ENCODE measurements at regions not wholly inside any gene's neighbourhood (a gene's known extent, or its start where the extent isn't known, plus 50 kb on each side); places are given as distances from the start of the nearest gene placed in this dataset.

- no peak overlapping the region for H3K4me3 Mint-ChIP-seq
These were observed 875.1 kb downstream of the EPHA4 start for GRCh38 chr2:220697011-220697410.

More at GRCh38 chr2:220697011-220697410, 875.1 kb downstream of the EPHA4 start:
- H3K79me2 ChIP-seq (ENCODE audit: insufficient read depth, low read length): no peaks in the 10 kb centered on the region
- H2BK5ac ChIP-seq (ENCODE audit: insufficient read length, low read length): no peak overlapping the region
- no peak overlapping the region for H2BK12ac ChIP-seq (ENCODE audit: insufficient read length, low read depth, low read length)
- H2BK15ac ChIP-seq (ENCODE audit: low read depth, low read length): no peak overlapping the region
- H3K14ac ChIP-seq (ENCODE audit: insufficient read depth, low read length): no peak overlapping the region
- H2AK5ac ChIP-seq (ENCODE audit: insufficient read length, low read length): no peak overlapping the region
- no peaks in the 10 kb centered on the region for H3K23me2 ChIP-seq (ENCODE audit: insufficient read length, low read depth, low read length, poor library complexity, severe bottlenecking)
- TF ChIP-seq CTCF (conservative IDR thresholded peaks at IDR 0.05): no peak
- H4K8ac ChIP-seq (replicated peaks; ENCODE audit: insufficient read length, low read depth, low read length): no peak overlapping the region
- H4K20me1 ChIP-seq (ENCODE audit: control insufficient read depth, insufficient read depth, insufficient read length): no peaks in the 10 kb centered on the region
- no peak overlapping the region for H2BK20ac ChIP-seq (ENCODE audit: low read depth, low read length, poor library complexity, severe bottlenecking)
- no peak overlapping the region for H3K56ac ChIP-seq (ENCODE audit: insufficient read length, low read depth, low read length)
- no peak overlapping the region for H4K91ac ChIP-seq (ENCODE audit: insufficient read length, low read depth, low read length)
- no peak overlapping the region for H3K27ac ChIP-seq (ENCODE audit: insufficient read length, low read depth, low read length)
- no peak overlapping the region for H4K5ac ChIP-seq (ENCODE audit: insufficient read length, low read depth, low read length)
- H3K4ac ChIP-seq (ENCODE audit: low read depth, low read length): no peak overlapping the region
- H3K79me1 ChIP-seq (ENCODE audit: insufficient read depth, low read depth, low read length, poor library complexity, severe bottlenecking): no peaks in the 10 kb centered on the region
- H2BK120ac ChIP-seq (ENCODE audit: low read depth, low read length, poor library complexity, severe bottlenecking): no peak overlapping the region
- no peaks in the 10 kb centered on the region for H3K9me3 ChIP-seq (ENCODE audit: control insufficient read depth, low read depth, low read length)
- Mint-ChIP-seq H3K4me1 (no peaks in the 10 kb centered on the region), H3K27me3 (ENCODE audit: low read depth) (no peaks in the 10 kb centered on the region; the same call in 1 of the 2 replicates), H3K36me3 (ENCODE audit: insufficient read depth in 1 of 3, low read depth in 3 of 3) (peaks cover 0 to 12% (median 0%) of the 10 kb centered on the region in 3 experiments; a peak in 2 of 7 replicates), H3K9me3 (peaks cover 8 to 12% of the 10 kb centered on the region in 2 experiments; a peak in 4 of 5 replicates), H3K27ac (no peak overlapping the region)
- no peak overlapping the region for H3K23ac ChIP-seq (ENCODE audit: insufficient read length, low read depth, low read length)
- H3K4me2 ChIP-seq (ENCODE audit: insufficient read depth, insufficient read length, low read length): no peak overlapping the region
- no peak overlapping the region for H3T11ph ChIP-seq (ENCODE audit: low read length)
- no peak overlapping the region for H3K9ac ChIP-seq (ENCODE audit: extremely low read depth, insufficient read length, low read length)
- DNase-seq: no peak
- H3K18ac ChIP-seq (ENCODE audit: insufficient read length, low read depth, low read length): no peak overlapping the region
- no peak overlapping the region for H2AFZ ChIP-seq (ENCODE audit: low read length)
- no peaks in the 10 kb centered on the region for H3K27me3 ChIP-seq (ENCODE audit: insufficient read depth, low read length)
- WGBS (ENCODE audit: extremely low coverage, insufficient read length, low lambda C conversion rate): no CpG with 5 or more reads among the region's 2 CpGs
- no peaks in the 10 kb centered on the region for H3K4me1 ChIP-seq (ENCODE audit: insufficient read depth, low read length)
